GM19240 (cell line): ENCODE measurements at regions not wholly inside any gene's neighbourhood (a gene's known extent, or its start where the extent isn't known, plus 50 kb on each side); places are given as distances from the start of the nearest gene placed in this dataset.

ENCODE experiments used
- DNase-seq: peaks from one replicate; pipeline ENCODE4 v3.0.0; 2011; ENCODE audit warnings: low spot score; ENCODE audit not compliant: insufficient read length

DNA sequence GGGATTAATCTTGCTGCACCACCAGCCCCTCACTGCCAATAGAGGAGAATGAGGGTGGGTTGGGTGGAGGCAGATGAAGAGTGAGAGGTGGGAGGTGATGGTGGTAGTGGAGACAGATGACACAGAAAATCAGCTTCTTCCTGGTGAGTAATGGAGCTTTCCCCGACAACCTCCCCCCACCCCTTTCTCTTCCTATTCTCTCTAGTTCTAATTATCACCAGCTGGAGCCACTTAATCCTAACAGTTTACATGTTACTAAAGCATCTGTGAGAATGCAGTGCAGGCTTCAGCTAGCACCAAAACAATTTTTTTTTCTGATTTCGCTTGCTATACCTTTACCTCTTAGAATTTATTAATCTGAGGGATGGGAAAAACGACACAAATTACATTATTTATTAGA, 116.1 kb upstream of the DNAJC19 start:
- no peak for DNase-seq

- no peak for DNase-seq
Observed at GRCh38 chr3:181103605-181104004, 114.1 kb upstream of the DNAJC19 start.

DNA sequence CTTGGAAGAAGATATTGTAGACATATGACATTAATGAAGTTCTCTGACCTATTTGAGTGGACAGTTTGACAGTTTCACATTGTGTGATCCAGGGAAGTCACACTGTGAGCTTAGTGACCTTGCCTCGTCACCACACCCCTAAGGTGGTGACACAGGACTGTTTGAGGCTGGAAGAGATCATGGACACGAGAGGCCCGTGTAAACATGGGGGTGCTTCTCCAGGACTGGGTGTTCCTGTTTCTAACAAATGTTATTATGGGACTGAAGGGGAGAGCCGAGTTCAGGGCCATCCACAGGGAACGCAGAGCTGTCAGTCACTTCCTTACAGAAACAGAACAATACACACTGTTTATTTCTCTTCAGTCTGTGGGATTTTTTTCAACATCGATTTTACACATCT, 96.5 kb upstream of the DNAJC19 start:
- no peak for DNase-seq

DNA sequence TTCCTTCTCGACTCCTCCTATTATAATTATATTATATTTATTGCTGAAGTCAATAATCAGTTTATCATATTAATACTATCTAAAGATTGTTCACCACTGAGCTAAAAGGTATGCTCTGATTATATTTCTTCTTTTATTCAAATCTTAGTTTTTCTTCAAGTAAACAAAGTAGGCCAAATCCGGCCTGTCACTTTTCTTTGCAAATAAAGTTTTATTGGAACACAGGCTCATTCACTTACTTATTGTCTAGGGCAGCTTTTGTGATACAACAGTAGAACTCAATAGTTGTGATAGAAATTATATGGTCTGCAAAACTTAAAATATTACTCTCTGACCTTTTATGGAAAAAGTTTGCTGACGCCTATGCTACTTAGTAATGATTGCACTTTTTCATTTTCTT, 92.4 kb upstream of the DNAJC19 start:
- DNase-seq, result no peak

GRCh38 chr3:181076558-181076957, 87.0 kb upstream of the DNAJC19 start:
- no peak for DNase-seq

DNA sequence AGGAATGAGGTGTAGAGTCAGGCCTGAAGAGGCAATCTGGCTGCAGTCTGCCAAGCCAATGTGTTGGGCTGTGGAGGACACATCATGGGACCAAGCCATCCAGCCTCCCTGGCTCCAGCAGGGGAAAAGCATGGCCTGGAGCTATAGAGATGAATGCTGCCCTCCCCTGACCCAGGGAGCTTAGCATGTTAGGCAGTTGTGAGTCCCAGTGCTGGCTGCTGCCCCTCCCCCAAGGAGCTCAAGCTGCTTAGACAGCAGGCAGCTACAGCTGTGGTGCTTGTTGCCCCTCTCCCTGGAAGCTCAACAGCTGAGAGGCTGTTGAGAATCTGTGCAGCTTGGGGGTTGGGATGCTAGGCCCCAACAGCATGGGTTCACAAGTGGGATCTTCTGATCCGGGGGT, 85.6 kb upstream of the DNAJC19 start:
- DNase-seq, result no peak

DNA sequence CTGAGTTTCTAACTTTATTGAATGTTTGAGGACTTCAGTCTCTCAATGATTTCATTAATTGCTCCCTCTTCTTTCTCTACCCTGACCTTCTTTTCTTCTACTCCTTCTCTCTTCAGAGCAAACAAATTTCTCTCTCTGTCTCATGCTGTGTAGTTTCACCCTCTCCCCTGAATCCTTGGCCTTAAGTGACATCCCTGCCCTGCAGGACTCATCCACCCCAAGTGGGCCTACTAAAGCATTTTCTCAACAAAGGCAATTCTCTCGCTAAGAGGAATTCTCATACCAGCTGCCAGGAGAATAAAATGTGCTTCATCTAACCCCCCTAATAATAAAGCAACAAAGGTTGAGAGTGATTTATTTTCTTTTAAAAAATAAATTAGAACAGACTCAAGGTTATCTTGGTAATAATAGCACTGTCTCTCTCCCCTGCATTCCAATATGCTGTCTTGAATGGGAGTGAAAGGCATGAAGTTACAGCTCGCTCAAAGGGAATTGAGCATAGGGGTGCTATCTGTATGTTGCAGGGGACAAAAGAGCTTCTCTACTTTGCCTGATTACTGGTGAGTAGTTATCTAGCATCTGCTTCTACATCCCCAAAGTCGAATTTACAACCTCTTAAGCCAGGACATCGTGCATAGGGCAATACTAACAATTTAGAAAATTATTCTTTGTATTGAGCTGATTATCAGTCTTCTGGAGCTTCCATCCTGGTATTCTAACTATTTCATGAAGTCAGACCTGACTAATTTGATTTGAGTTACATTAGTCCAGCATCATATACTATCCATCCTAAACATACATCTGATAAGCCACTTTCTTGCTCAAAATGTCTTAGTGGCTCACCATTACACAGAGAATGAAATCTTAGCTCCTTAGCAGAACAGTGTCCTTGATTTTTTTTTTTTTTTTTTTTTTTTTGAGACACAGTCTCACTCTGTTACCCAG, 76.9 kb upstream of the DNAJC19 start:
- DNase-seq, result no peak

DNA sequence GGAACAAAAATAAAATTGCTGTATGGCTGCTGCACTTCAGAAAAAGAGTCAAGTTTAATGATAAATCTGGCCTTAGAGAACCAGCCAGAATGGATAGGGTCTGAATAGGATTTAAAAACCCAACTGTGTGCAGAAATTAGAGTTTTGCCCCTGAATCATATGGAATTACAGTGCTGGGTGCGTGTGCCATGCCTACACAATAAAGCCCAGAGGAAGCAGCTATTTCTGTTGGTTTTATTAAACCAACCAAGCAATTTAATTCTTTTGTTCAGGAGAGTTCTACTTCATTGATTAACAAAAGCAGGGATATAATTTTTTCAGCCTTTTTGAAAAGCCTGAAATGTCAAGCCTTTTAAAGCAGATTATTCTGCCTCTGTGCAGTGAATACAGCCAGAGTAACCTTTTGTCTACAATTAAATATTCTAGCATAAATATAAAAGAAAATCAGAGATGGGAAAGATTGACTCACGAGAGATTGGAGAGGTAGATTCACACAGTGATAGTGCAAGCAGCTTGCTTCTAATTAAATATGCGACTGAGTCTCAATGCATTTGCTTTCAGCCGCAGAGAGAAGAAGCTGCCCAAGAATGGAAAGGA, 66.7 kb upstream of the DNAJC19 start:
- DNase-seq, result no peak

GRCh38 chr3:181054538-181054937, 65.0 kb upstream of the DNAJC19 start:
- no peak for DNase-seq

DNA sequence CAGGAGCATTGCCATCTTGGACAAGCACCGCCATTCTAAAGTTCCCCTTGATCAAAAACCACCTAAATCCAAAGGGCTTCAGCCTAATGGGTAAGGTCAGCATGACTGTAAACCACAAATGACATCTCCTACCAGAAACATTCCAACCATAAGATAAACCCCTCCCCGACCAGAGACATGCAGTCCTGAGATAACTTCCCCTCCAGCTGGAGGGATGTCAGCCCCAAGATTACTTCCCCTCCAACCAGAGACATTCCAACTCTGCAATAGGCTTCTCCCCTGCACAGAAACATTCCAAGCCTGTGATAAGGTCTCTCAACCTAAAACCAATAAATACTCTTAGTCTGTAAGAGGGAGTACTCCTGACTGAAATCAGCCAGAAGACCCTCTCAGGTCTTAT, 62.7 kb upstream of the DNAJC19 start:
- no peak for DNase-seq

DNA sequence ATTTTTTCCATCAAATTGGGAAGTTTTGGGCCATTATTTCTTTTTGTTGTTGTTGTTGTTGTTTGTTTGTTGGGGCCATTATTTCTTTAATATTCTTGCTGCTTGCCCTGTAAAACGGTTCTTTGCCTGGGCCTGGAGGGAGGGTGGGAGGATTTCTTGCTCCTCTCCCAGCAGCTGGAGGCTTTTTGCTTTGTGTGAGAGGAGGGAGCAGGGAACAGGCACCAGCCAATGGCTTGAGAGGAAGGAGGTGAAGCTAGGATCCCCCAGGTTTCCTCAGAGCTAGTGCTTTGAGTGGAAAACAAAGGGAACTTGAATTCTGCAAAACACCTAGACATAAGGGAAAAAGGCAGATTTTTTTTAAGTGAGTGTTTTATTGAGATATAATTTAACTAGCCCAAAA, 61.2 kb upstream of the DNAJC19 start:
- no peak for DNase-seq

DNA sequence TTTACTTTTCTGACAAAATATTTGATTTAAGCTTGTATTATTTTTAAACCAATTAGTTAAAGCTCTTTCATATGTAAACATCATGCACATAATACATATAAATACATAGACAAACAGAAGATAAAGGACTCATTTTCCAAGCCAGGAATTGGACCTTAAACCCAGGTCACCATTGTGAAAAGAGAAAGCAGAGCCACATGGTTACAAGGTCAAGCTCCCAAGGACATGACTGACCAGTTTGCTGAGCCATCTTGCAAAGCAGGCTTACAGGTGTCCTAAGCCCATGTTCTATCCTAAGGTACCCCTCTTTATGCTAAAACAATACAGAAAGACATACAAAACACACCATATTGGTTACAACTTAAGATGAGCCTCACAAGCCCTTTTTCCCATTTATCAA, 50.5 kb upstream of the DNAJC19 start:
- no peak for DNase-seq
